ENCODE measurements at regions not wholly inside any gene's neighbourhood (a gene's known extent, or its start where the extent isn't known, plus 50 kb on each side); places are given as distances from the start of the nearest gene placed in this dataset.

DNA sequence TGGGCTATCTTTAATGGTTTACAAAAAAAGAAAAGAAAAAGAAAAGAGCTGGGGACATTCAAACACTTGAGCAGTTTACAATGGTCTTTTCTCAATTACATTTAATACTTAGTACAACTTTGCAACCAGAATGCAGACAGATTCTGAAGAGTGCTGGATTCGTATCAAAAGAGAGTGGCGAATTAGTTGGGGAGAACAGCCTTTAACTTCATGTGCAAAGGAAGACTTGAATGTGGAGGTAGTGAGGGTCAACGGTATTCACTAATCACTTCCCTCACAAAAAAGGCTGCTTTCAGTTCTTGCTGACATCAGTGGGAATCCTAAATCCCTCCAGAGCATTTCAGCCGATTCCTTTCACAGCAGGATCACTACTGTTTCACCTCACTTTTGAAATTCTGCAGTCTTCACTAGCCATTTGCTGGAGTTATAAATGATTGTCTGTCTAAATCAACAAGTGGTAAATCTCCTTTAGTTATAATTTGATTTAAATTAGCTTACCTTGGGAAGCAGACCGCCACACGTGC is 323.0 kb upstream of the SEMA6D start:
- TF ChIP-seq NR2C2 (CRISPR knock-in tag; IDR thresholded peaks at IDR 0.05; ENCODE audit: borderline replicate concordance) (no peak), NFE2 (CRISPR knock-in tag; IDR thresholded peaks at IDR 0.05) (no peak), ZNF10 (CRISPR knock-in tag; IDR thresholded peaks at IDR 0.05; ENCODE audit: borderline replicate concordance, low read depth) (no peak), ZNF768 (CRISPR knock-in tag; IDR thresholded peaks at IDR 0.05) (no peak), NFE2L1 (CRISPR knock-in tag; IDR thresholded peaks at IDR 0.05; ENCODE audit: borderline replicate concordance) (no peak), SMARCC2 (IDR thresholded peaks at IDR 0.05) (no peak), SRY (CRISPR knock-in tag; IDR thresholded peaks at IDR 0.05) (no peak), NFKB2 (CRISPR knock-in tag; IDR thresholded peaks at IDR 0.05; ENCODE audit: borderline replicate concordance) (no peak)
- TF ChIP-seq, protein P1, sequence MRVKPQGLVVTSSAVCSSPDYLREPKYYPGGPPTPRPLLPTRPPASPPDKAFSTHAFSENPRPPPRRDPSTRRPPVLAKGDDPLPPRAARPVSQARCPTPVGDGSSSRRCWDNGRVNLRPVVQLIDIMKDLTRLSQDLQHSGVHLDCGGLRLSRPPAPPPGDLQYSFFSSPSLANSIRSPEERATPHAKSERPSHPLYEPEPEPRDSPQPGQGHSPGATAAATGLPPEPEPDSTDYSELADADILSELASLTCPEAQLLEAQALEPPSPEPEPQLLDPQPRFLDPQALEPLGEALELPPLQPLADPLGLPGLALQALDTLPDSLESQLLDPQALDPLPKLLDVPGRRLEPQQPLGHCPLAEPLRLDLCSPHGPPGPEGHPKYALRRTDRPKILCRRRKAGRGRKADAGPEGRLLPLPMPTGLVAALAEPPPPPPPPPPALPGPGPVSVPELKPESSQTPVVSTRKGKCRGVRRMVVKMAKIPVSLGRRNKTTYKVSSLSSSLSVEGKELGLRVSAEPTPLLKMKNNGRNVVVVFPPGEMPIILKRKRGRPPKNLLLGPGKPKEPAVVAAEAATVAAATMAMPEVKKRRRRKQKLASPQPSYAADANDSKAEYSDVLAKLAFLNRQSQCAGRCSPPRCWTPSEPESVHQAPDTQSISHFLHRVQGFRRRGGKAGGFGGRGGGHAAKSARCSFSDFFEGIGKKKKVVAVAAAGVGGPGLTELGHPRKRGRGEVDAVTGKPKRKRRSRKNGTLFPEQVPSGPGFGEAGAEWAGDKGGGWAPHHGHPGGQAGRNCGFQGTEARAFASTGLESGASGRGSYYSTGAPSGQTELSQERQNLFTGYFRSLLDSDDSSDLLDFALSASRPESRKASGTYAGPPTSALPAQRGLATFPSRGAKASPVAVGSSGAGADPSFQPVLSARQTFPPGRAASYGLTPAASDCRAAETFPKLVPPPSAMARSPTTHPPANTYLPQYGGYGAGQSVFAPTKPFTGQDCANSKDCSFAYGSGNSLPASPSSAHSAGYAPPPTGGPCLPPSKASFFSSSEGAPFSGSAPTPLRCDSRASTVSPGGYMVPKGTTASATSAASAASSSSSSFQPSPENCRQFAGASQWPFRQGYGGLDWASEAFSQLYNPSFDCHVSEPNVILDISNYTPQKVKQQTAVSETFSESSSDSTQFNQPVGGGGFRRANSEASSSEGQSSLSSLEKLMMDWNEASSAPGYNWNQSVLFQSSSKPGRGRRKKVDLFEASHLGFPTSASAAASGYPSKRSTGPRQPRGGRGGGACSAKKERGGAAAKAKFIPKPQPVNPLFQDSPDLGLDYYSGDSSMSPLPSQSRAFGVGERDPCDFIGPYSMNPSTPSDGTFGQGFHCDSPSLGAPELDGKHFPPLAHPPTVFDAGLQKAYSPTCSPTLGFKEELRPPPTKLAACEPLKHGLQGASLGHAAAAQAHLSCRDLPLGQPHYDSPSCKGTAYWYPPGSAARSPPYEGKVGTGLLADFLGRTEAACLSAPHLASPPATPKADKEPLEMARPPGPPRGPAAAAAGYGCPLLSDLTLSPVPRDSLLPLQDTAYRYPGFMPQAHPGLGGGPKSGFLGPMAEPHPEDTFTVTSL (CRISPR knock-in tag; IDR thresholded peaks at IDR 0.05; ENCODE audit: borderline replicate concordance), result no peak
- TF ChIP-seq, protein P2, sequence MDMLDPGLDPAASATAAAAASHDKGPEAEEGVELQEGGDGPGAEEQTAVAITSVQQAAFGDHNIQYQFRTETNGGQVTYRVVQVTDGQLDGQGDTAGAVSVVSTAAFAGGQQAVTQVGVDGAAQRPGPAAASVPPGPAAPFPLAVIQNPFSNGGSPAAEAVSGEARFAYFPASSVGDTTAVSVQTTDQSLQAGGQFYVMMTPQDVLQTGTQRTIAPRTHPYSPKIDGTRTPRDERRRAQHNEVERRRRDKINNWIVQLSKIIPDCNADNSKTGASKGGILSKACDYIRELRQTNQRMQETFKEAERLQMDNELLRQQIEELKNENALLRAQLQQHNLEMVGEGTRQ (IDR thresholded peaks at IDR 0.05; ENCODE audit: low read depth, low read length), result no peak
- TF ChIP-seq, protein P2 (CRISPR knock-in tag; IDR thresholded peaks at IDR 0.05; ENCODE audit: borderline replicate concordance), result no peak
- TF ChIP-seq, protein P3, sequence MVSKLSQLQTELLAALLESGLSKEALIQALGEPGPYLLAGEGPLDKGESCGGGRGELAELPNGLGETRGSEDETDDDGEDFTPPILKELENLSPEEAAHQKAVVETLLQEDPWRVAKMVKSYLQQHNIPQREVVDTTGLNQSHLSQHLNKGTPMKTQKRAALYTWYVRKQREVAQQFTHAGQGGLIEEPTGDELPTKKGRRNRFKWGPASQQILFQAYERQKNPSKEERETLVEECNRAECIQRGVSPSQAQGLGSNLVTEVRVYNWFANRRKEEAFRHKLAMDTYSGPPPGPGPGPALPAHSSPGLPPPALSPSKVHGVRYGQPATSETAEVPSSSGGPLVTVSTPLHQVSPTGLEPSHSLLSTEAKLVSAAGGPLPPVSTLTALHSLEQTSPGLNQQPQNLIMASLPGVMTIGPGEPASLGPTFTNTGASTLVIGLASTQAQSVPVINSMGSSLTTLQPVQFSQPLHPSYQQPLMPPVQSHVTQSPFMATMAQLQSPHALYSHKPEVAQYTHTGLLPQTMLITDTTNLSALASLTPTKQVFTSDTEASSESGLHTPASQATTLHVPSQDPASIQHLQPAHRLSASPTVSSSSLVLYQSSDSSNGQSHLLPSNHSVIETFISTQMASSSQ (IDR thresholded peaks at IDR 0.05; ENCODE audit: low read depth), result no peak
- TF ChIP-seq, protein P3 (CRISPR knock-in tag; IDR thresholded peaks at IDR 0.05; ENCODE audit: borderline replicate concordance), result no peak
- TF ChIP-seq, protein P4, sequence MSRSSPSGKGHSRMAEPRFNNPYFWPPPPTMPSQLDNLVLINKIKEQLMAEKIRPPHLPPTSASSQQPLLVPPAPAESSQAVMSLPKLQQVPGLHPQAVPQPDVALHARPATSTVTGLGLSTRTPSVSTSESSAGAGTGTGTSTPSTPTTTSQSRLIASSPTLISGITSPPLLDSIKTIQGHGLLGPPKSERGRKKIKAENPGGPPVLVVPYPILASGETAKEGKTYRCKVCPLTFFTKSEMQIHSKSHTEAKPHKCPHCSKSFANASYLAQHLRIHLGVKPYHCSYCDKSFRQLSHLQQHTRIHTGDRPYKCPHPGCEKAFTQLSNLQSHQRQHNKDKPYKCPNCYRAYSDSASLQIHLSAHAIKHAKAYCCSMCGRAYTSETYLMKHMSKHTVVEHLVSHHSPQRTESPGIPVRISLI (CRISPR knock-in tag; IDR thresholded peaks at IDR 0.05; ENCODE audit: borderline replicate concordance), result no peak
